Endothelial cell of umbilical vein (primary cell): ENCODE measurements at regions not wholly inside any gene's neighbourhood (a gene's known extent, or its start where the extent isn't known, plus 50 kb on each side); places are given as distances from the start of the nearest gene placed in this dataset.

Experiments
- CTCF ChIP-seq, 2 donors: IDR thresholded peaks; 1 replicate in 1 of 2; 2 replicates in 1 of 2; pipeline ENCODE4 v1.5.1; 2011; ENCODE audit warnings: low read length in 2 of 2, mild to moderate bottlenecking in 2 of 2, moderate library complexity in 2 of 2, control low read depth in 1 of 2, inconsistent platforms in 1 of 2, low read depth in 1 of 2; ENCODE audit not compliant: insufficient read depth in 1 of 2; ENCODE audit errors: extremely low read depth in 1 of 2
- EZH2 ChIP-seq: IDR thresholded peaks from 2 replicates; pipeline ENCODE4 v1.6.1; 2012; ENCODE audit warnings: borderline replicate concordance, low read depth, mild to moderate bottlenecking, moderate library complexity, low read length, inconsistent platforms; ENCODE audit not compliant: severe bottlenecking
- GATA2 ChIP-seq: IDR thresholded peaks from 2 replicates; pipeline ENCODE4 v1.7.0; 2011; ENCODE audit warnings: low read depth, mild to moderate bottlenecking, moderate library complexity, mixed read lengths, low read length; ENCODE audit not compliant: insufficient read length, insufficient read depth
- JUN ChIP-seq: IDR thresholded peaks from 2 replicates; pipeline ENCODE4 v1.6.1; 2011; ENCODE audit warnings: borderline replicate concordance, low read depth; ENCODE audit not compliant: insufficient read length, insufficient read depth
- MYC ChIP-seq: IDR thresholded peaks from one replicate; pipeline ENCODE4 v1.6.1; 2011; ENCODE audit warnings: mild to moderate bottlenecking, low read depth, low read length
- POLR2A ChIP-seq: IDR thresholded peaks from 2 replicates; pipeline ENCODE4 v1.6.1; 2012; ENCODE audit warnings: low read depth, mild to moderate bottlenecking, control low read depth, low read length
- POLR2AphosphoS5 ChIP-seq: IDR thresholded peaks from 2 replicates; pipeline ENCODE4 v1.6.1; 2012; ENCODE audit warnings: low read depth, mild to moderate bottlenecking, control low read depth, low read length, moderate library complexity; ENCODE audit not compliant: insufficient read depth
- TF ChIP-seq, protein P1 (sequence below): IDR thresholded peaks from 2 replicates; pipeline ENCODE4 v1.6.1; 2011; ENCODE audit not compliant: insufficient read depth, insufficient read length

DNA sequence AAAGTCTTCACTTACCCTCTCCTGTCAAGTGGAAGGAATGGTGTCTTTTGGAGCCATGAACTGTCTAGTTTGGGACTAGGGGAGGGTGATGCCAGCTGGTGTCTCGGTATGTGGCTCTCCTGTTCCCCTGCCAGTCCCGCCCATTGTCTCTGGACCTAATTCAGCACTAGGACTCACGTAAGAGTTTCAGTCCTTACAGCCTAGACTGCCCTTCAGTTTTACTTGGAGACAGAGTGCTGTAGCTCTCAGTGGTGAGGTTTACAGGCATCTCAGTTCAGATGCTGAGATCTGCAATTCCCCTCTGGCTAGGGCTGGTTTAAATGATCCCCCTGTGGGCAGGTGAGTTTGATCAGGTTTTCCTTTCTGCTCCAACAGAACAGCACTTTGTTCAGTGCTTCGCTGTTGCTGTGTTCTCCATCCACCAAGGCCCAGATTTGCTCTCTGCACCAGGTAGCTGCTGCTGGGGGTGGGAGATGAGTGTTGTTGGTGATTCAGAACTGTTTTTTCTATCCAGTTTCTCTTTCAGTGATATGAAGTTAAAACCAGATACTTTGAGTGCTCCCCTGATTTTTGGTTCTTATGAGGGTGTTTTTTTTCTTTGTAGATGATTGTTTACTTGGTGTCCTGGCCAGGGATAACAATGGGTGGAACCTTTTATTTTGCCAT lies 198.3 kb upstream of the RNPC3 start:
- TF ChIP-seq CTCF (IDR thresholded peaks at IDR 0.05; ENCODE audit: extremely low read depth in 1 of 2, insufficient read depth in 1 of 2, low read depth in 1 of 2, low read length in 2 of 2) (no peak), POLR2A (no peak), EZH2 (no peak), JUN (no peak), MYC (no peak), POLR2AphosphoS5 (no peak), GATA2 (no peak)
- TF ChIP-seq, protein P1, sequence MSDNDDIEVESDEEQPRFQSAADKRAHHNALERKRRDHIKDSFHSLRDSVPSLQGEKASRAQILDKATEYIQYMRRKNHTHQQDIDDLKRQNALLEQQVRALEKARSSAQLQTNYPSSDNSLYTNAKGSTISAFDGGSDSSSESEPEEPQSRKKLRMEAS = no peak
